Dedifferentiated amniotic fluid mesenchymal stem cell (primary cell): ENCODE measurements at regions not wholly inside any gene's neighbourhood (a gene's known extent, or its start where the extent isn't known, plus 50 kb on each side); places are given as distances from the start of the nearest gene placed in this dataset.
A peak's percentile ranks its signal among the peaks of the same experiment; 100 is the strongest.
"Not testable (repeated sequence)": the region's sequence is repeated elsewhere in the genome, so short reads cannot be mapped to it uniquely, and the experiment has no call there.

ENCODE experiments used
- DNase-seq: peaks from one replicate; pipeline ENCODE4 v3.0.0-alpha.2; 2016; ENCODE audit errors: extremely low spot score

DNA sequence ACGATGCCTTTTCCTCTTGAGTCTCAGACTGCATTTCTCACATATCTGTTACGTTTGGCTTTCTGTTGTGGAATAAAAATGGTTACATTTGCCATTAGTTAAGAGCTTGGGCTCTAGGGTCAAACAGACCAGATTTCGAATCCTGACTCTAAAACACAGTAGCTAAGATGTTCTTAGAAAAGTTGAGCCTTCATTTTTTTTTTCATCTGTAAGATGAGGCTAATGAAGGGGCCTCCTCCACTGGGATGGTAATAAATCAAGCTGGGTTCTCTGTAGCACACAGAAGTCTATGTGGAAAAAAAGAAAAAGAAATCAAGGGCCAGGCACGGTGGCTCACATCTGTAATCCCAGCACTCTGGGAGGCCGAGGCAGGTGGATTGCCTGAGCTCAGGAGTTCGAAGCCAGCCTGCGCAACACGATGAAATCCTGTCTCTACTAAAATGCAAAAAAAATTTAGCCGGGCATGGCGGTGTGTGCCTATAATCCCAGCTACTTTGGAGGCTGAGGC lies 49.9 kb upstream of the CAPRIN1 start:
- no peak for DNase-seq

DNA sequence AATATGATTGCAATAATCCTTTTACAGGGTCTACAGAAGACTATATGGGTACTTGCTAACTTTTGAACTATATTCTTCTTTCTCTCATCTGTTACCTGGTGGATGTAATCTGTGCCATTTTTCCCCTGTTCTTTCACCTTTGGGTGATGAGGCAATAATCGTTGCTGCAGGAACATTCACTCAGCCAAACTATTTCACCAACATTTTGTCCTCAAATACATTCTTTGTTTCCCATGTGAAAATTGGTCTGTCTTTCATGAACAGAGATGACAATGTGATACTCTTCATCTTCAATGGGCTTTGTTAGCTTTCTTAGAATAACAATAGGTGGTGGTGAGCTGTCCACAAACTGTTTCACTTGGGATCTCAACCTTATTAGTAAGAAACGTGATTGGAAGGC lies 52.1 kb upstream of the CAPRIN1 start:
- DNase-seq = no peak

- DNase-seq = no peak
These were observed 53.8 kb upstream of the CAPRIN1 start for GRCh38 chr11:33997584-33998251.

DNA sequence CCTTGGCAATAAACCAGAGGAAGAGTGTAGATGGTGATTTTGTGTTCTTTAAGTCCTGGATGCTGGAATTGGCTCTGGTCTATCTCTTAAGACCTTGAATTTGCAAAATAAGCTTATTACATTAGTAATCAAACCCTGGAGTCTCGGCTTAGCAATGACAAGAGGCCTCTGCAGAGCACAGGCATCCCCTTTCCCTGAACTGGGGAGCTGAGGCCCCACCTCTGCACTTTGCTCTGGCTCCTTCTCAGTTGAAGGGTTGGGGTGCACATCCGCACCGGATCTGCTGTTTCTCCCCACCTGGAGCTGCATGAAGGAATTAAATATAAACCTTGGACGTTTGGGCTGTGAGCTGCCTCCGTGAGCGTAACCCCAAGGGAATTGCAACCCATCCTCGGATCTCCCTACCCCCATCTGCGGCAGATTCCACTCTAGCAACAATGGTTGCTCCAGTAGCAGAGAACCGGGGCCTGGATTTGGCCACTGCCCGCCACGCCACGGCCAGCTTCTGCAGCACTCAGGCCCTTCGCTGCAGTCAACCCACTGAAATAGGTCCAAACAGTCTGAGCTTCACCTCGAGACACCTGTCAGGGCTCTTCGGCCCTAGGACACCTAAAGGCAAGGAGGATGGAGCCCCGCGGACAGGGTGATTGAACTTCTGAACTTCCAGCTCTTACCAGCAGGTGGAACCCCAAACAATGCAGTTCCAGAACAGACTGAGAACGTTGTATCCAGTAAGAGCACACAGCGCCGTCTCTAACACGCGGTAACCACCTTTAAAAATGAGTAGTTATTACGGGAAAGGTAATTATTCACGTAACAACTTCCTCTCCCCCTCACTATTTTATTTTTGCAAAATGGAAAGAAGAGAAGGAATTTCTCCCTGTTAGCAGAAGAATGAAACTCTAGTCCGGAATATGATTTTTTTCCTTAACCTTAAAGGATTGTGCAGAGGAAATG lies 54.8 kb upstream of the CAPRIN1 start:
- DNase-seq = peak; percentile 74

DNA sequence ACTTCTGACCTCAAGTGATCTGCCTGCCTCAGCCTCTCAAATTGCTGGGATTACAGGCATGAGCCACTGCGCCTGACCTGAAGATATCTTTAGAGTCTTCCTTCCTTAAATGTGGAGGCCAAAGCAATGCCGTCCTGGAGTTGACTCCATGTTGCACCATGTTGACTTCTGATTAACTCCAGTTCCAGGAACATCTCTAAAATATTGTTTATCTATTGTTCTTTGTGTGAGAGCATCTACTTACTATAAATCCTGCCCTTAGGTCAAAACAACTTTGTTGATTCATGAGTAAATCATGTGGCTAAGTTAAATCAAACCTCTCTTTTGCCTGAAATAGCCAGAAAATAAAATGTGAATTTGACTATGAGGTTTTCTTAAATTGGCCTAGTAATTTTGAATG lies 56.6 kb upstream of the CAPRIN1 start:
- no peak for DNase-seq

GRCh38 chr11:33991136-33991535 lies 60.4 kb upstream of the CAPRIN1 start:
- not testable (repeated sequence) for DNase-seq

DNA sequence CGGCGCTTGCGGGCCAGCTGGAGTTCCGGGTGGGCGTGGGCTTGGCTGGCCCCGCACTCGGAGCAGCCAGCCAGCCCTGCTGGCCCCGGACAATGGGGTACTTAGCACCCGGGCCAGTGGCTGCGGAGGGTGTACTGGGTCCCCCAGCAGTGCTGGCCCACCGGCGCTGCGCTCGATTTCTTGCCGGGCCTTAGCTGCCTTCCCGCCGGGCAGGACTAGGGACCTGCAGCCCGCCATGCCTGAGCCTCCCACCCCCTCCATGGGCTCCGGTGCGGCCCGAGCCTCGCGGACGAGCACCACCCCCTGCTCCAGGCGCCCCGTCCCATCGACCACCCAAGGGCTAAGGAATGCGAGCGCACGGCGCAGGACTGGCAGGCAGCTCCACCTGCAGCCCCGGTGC lies 61.4 kb upstream of the CAPRIN1 start:
- DNase-seq = not testable (repeated sequence)

- DNase-seq = no peak
These were observed 62.1 kb upstream of the CAPRIN1 start for GRCh38 chr11:33989461-33989860.

DNA sequence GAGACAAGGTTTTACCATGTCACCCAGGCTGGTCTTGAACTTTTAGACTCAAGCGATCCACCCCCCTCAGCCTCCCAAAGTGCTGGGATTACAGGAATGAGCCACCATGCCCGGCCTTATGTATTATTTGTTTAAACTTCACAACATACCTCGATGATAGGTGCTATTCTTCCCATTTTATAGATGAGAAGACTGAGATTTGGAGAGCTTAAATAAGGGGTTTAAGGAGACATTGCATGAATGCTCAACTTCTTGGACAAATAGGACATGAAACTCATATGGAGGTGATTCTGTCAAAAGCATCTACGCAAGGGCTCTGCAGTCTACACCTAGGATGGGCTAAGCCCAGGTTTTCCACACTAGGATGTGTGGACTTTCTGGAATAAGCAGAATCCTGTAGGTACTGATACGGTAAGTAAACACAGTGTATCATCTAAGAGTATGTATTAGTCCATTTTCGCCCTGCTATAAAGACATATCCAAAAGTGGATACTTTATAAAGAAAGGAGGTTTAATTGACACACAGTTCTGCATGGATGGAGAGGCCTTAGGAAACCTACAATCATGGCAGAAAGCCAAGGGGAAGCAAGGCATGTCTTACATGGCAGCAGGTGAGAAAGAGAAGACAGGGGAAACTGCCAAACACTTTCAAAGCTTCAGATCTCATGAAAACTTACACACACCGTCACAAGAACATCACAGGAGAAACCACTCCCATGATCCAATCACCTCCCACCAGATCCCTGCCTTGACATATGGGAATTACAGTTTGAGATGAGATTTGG lies 62.8 kb upstream of the CAPRIN1 start:
- no peak for DNase-seq

GRCh38 chr11:33987975-33988580 lies 63.5 kb upstream of the CAPRIN1 start:
- DNase-seq = peak; percentile 91

GRCh38 chr11:33987545-33987944 lies 64.0 kb upstream of the CAPRIN1 start:
- no peak for DNase-seq

GRCh38 chr11:33986597-33987501 lies 64.7 kb upstream of the CAPRIN1 start:
- DNase-seq = not testable (repeated sequence)

DNA sequence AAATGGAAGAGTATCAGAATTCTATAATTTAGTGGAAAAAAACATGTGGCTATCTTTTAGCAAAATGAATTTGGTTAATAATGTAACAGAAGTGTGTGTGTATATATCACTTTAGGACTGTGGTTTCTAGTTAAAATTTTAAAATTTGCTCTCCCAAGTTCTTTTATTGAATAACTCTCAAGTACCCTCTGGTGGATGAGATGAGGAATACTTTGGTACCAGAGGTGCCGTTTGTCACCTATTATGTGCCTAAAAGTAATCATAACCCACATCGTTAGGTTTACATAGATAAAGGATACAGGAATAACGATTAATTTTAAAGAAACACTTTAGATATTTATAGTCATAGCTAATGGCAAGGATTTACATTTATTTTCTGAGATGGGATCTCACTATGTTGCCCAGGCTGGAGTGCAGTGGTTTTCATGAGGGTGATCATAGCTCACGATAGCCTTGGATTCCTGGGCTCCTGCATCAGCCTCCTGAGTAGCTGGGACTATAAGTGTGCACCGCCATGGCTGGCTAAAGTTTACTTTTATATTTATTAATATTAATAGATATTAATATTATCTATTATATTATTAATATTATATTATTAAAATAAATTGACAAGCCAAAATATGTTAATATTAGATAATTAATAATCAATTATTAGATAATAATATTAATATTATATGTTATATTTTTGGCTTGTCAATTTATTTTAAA lies 66.7 kb upstream of the CAPRIN1 start:
- no peak for DNase-seq

DNA sequence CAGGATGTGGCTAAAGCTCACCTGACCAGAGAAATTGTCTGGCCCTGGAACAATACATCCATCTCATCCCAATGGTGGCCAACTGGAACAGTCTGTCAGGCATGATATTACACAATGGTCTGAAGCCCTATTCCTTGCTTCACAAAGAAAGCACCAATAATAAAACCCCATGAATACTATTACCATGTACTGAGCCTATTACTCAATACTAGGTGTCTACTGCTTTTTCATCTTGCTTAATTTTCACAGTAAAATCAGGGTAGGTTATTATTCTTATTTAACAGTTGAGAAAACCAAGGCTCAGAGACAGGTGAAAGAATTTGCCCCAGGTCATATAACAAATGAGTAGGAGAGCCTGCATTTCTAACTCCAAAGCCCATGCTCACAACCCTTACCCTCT lies 68.9 kb upstream of the CAPRIN1 start:
- DNase-seq = no peak

GRCh38 chr11:33980897-33981296 lies 70.6 kb upstream of the CAPRIN1 start:
- no peak for DNase-seq

- no peak for DNase-seq
These were observed 73.2 kb upstream of the CAPRIN1 start for GRCh38 chr11:33978376-33978775.

DNA sequence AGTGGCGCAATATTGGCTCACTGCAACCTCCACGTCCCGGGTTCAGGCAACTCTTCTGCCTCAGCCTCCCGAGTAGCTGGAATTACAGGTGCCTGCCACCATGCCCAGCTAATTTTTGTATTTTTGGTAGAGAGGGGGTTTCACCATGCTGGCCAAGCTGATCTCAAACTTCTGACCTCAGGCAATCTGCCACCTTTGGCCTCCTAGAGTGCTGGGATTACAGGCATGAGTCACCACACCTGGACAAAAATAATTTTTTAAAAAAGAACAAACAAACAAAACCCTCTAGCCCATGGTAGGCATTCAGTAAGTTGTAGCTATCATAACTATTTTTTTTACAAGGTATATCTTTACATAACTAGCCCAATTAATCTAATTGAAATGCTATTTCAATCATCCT lies 73.9 kb upstream of the CAPRIN1 start:
- no peak for DNase-seq

DNA sequence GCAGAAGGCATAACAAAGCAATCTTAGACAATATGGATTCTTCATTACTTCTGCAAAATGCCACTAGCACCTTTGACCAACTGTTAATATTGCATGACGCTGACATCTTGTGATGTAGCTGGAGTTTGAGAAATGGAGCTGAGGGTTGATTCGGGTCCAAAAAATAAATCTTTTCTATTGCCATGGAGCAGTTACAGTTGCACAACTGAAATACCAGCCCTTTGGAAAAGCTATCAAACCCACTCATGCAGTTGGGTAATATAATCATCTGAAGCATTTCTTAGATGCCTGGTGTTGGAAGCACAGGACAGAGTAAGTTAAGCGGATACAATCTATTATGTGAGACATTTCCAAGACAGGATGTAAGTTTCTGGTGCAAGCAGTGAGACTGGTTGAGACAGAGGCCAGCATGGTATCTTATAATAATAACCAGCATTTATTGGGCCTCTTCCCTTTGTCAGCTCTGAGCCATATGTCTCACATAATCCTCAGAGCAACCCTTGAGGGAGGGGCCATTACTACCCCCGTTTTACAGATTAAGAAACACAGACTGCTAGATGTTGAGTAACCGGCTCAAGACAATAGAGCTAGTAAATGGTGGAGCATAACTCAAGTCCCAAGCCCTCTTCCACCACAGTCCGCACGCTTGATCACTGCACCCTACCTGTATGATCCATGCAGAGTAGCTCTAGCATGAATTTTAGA lies 74.9 kb upstream of the CAPRIN1 start:
- DNase-seq = no peak

DNA sequence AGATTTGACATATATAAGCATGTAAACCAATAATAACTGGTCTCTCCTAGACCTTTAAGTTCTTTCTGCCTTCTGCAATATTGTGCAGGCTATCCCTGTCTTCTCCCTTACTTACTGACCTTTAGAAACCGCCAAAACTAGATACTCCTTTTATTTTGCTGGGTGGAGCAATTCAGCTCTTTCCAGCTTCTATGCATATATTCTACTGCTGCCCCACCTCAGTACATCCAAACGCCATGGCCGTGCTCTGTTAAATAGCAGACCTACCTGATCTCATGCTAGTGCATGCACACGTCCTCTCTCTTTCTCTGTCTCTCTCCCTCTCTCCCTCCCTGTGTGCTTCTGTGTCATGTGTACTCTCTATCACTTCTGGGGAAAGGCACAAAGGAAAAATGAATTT lies 76.7 kb upstream of the CAPRIN1 start:
- DNase-seq = no peak
